GM12874 (cell line): ENCODE measurements at regions not wholly inside any gene's neighbourhood (a gene's known extent, or its start where the extent isn't known, plus 50 kb on each side); places are given as distances from the start of the nearest gene placed in this dataset.

Experiments
- CTCF ChIP-seq: IDR thresholded peaks from 2 replicates; pipeline ENCODE4 v1.5.1; 2011; ENCODE audit warnings: low read depth, mild to moderate bottlenecking, control low read depth, low read length, moderate library complexity; ENCODE audit not compliant: insufficient read depth

GRCh38 chr17:71521724-71522123 is 599.1 kb upstream of the SOX9 start:
- TF ChIP-seq CTCF = no peak

- TF ChIP-seq CTCF = no peak
Measured at GRCh38 chr17:71522383-71522782, 598.4 kb upstream of the SOX9 start.

DNA sequence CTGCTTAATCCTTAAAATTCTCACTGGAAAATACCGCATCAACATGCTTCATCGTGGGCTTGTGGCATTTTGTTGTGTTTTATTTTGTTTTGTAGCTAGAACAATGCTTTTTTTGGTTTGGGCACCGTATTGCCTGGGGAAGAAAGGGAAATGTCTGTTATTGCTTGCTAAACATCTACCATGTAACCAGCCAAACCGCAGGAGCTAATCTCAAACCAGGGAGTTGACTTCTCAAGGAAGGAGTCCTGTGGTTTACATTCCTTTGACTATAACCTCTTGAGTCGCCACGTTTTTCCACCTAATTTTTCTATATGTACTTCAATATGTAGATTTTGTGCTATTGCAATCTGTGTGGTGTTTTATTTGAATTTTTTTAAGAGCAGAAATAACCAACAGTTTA is 593.5 kb upstream of the SOX9 start:
- no peak for TF ChIP-seq CTCF

- no peak for TF ChIP-seq CTCF
Measured at GRCh38 chr17:71528210-71528609, 592.6 kb upstream of the SOX9 start.

DNA sequence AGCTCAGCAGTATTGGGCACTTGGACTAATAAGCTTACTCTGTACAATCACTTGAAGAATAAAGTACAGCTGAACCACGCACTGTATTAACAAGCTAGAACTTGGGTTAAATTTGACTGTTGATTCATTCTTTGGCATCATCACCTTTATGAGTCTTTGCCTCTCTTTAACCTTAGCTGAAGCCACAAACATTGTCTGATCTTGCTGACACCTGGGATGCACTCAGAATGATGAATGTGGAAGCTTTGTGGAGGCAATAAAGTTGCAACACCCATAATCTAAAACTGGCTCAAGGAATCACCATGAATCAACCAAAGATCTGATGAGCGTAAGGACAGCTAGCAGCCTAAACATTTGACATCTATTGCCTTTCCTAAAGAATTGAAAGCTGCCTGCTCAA is 590.6 kb upstream of the SOX9 start:
- no peak for TF ChIP-seq CTCF

DNA sequence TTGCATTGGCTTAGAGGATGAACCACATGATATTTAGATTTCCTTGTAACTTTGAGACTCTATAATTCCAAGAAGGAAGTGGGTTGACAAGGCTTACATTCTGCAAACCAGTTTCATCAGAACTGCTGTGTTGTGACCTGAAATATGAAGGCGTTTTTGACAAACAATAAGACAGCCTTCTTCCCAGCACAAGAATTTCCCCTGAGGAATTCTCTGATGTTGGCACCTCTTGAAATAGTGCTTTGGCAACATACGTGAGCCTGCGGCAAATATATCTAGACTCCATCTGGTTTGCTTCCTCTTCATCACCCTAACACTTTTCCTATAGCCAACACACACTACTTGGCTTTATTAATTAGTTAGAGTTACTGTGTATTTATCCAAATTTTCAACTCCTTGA is 585.5 kb upstream of the SOX9 start:
- TF ChIP-seq CTCF = no peak

DNA sequence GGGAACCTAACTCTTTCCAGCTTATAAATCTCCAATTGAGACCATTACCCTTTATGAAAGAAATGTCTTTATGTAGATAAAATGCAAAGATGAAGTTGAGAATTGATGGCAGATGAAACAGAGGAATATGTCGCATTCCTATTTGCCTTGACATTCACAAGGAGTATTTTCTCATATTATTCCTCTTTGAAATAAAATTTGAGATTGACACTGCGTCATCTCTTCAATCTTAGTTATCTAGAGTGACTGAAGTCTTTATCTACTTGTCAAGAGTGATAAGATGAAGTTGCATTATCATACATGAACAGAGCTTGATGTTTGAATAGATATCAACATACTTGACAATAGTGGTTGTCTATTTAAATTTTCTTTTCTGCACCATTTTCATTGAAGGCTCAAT is 574.4 kb upstream of the SOX9 start:
- TF ChIP-seq CTCF = no peak

GRCh38 chr17:71547904-71548303 is 572.9 kb upstream of the SOX9 start:
- TF ChIP-seq CTCF = no peak
